K562 (cell line): ENCODE measurements at regions not wholly inside any gene's neighbourhood (a gene's known extent, or its start where the extent isn't known, plus 50 kb on each side); places are given as distances from the start of the nearest gene placed in this dataset.

Experiments
- ATAC-seq: fragments of 200-7000 bp; cut with Tn5 transposase; 3 replicates; pipeline ENCODE4 v1.9.1; 2020; ENCODE audit warnings: moderate library complexity
- BruUV-seq: library from RNA; stranded (reverse); fragments of 400-500 nt; replicated peaks from 2 replicates; lab custom pipeline; 2021; lab: Mats Ljungman, UMichigan
- CTCF ChIA-PET: fragments of 300-600 bp; formaldehyde crosslinking; extraction: SDS; loops from one replicate; lab custom pipeline; 2021; ENCODE audit warnings: low intra/inter-chr PET ratio; lab: Yijun Ruan, JAX
- POLR2A ChIA-PET: fragments of 300-600, 350-650 bp; sonication (Branson Sonifier 250); formaldehyde crosslinking; extraction: SDS; loops from one replicate; lab custom pipeline; 2021; ENCODE audit warnings: antibody characterized with exemption, inconsistent platforms; lab: Yijun Ruan, JAX
- DNase-seq, 4 experiments: peaks; one replicate each; pipeline versions ENCODE4 v3.0.0 to v3.0.0-alpha.2; 2011 to 2018; ENCODE audit warnings: low spot score in 3 of 4, mixed read lengths in 3 of 4; ENCODE audit errors: extremely low read depth in 1 of 4
- FAIRE-seq: peaks from 2 replicates; lab custom pipeline; 2011; peaks lifted over from hg19 to GRCh38; lab: Jason Lieb, UNC
- H2AFZ ChIP-seq: 2 replicates; pipeline ENCODE4 v1.6.0; 2011; ENCODE audit warnings: low read depth, low read length, control low read depth, inconsistent platforms
- H3K27ac ChIP-seq: fragments of 200-600 bp; 3 replicates; pipeline ENCODE4 v1.8.0; 2011; ENCODE audit warnings: low read depth, mild to moderate bottlenecking, control low read depth, inconsistent platforms, low read length, moderate library complexity, mixed read lengths; ENCODE audit errors: extremely low read depth
- H3K27me3 ChIP-seq, 2 experiments: fragments of 300-600 bp in 1 of 2; 2 replicates in 1 of 2; 3 replicates in 1 of 2; pipeline versions ENCODE4 v1.6.0 to v1.8.0; 2011; ENCODE audit warnings: inconsistent platforms in 2 of 2, low read length in 2 of 2, mild to moderate bottlenecking in 1 of 2, mixed read lengths in 1 of 2, moderate library complexity in 1 of 2; ENCODE audit not compliant: control insufficient read depth in 2 of 2, insufficient read depth in 2 of 2
- H3K36me3 ChIP-seq: fragments of 300-600 bp; 3 replicates; pipeline ENCODE4 v1.8.0; 2011; ENCODE audit warnings: mild to moderate bottlenecking, low read length, inconsistent platforms; ENCODE audit not compliant: control insufficient read depth, insufficient read depth
- H3K4me1 ChIP-seq, 2 experiments: fragments of 200-600 bp in 1 of 2; replicated peaks in 1 of 2; 2 replicates in 1 of 2; 3 replicates in 1 of 2; pipeline versions ENCODE4 v1.5.1 to v1.8.0; 2011; ENCODE audit warnings: inconsistent platforms in 2 of 2, low read length in 2 of 2, mild to moderate bottlenecking in 1 of 2, mixed read lengths in 1 of 2, moderate library complexity in 1 of 2; ENCODE audit not compliant: control insufficient read depth in 2 of 2, insufficient read depth in 2 of 2
- H3K4me2 ChIP-seq: 2 replicates; pipeline ENCODE4 v1.6.1; 2011; ENCODE audit warnings: low read length, control low read depth, inconsistent platforms, mixed read lengths; ENCODE audit not compliant: insufficient read depth
- H3K4me3 ChIP-seq: fragments of 200-600 bp; sonication (generic), shearing (Covaris generic); 2 replicates; pipeline ENCODE4 v1.5.1; 2016; ENCODE audit warnings: control low read depth, inconsistent platforms
- H3K79me2 ChIP-seq: fragments of 200-600 bp; 3 replicates; pipeline ENCODE4 v1.8.0; 2011; ENCODE audit warnings: low read length, inconsistent platforms; ENCODE audit not compliant: control insufficient read depth, insufficient read depth
- H3K9ac ChIP-seq, 2 experiments: 2 replicates each; pipeline versions ENCODE4 v1.6.0 to v1.6.1; 2011; ENCODE audit warnings: low read depth in 2 of 2, low read length in 2 of 2, control low read depth in 1 of 2, inconsistent platforms in 1 of 2, mild to moderate bottlenecking in 1 of 2, mixed read lengths in 1 of 2; ENCODE audit not compliant: insufficient read depth in 1 of 2
- H3K9me1 ChIP-seq: one replicate; pipeline ENCODE4 v1.6.0; 2011; ENCODE audit warnings: inconsistent platforms, mild to moderate bottlenecking, low read length, moderate library complexity; ENCODE audit not compliant: control insufficient read depth, insufficient read depth
- H3K9me3 ChIP-seq: replicated peaks from 2 replicates; pipeline ENCODE4 v1.5.1; 2011; ENCODE audit warnings: low read depth, low read length, inconsistent platforms; ENCODE audit not compliant: control insufficient read depth, insufficient read depth
- H4K20me1 ChIP-seq: replicated peaks from 2 replicates; pipeline ENCODE4 v1.6.1; 2011; ENCODE audit warnings: low read length, inconsistent platforms, mixed read lengths; ENCODE audit not compliant: control insufficient read depth, insufficient read depth
- MAFG ChIP-seq: fragments of 450-650 bp; conservative IDR thresholded peaks from 2 replicates; pipeline ENCODE4 v1.6.1; 2016; ENCODE audit warnings: missing genetic modification characterization, missing compliant biosample characterization
- MTA2 ChIP-seq: fragments of 450-650 bp; IDR thresholded peaks from 2 replicates; pipeline ENCODE4 v1.6.1; 2016; ENCODE audit warnings: low read depth
- NFRKB ChIP-seq: fragments of 450-650 bp; IDR thresholded peaks from 2 replicates; pipeline ENCODE4 v1.6.1; 2016; ENCODE audit warnings: low read depth
- PCBP2 ChIP-seq: fragments of 200-400 bp; formaldehyde crosslinking; IDR thresholded peaks from 2 replicates; pipeline ENCODE4 v1.6.1; 2018; ENCODE audit warnings: low read length, low read depth, mild to moderate bottlenecking, moderate library complexity; ENCODE audit not compliant: poor library complexity, severe bottlenecking
- RBM25 ChIP-seq: fragments of 200-400 bp; formaldehyde crosslinking; IDR thresholded peaks from 2 replicates; pipeline ENCODE4 v1.6.1; 2018; ENCODE audit warnings: low read length, low read depth, moderate library complexity; ENCODE audit not compliant: severe bottlenecking
- YY1 ChIP-seq, 3 experiments: IDR thresholded peaks; 2 replicates each; pipeline ENCODE4 v1.6.1; 2011; ENCODE audit warnings: low read length in 2 of 3, mild to moderate bottlenecking in 2 of 3, moderate library complexity in 2 of 3, borderline replicate concordance in 1 of 3, control low read depth in 1 of 3, low read depth in 1 of 3; ENCODE audit not compliant: insufficient read depth in 3 of 3, insufficient replicate concordance in 2 of 3, control insufficient read depth in 1 of 3, insufficient read length in 1 of 3; ENCODE audit errors: extremely low read depth in 1 of 3
- ZBTB8A ChIP-seq: fragments of 450-650 bp; IDR thresholded peaks from 2 replicates; pipeline ENCODE4 v1.6.1; 2018; ENCODE audit warnings: mild to moderate bottlenecking, moderate library complexity; ENCODE audit not compliant: partially characterized antibody
- ZNF699 ChIP-seq: fragments of 250-450 bp; sonication (Bioruptor Pico); IDR thresholded peaks from 2 replicates; pipeline ENCODE4 v1.8.0; 2021; ENCODE audit warnings: mild to moderate bottlenecking, moderate library complexity; ENCODE audit not compliant: insufficient replicate concordance
- WGBS: fragments of 100-300 bp; shearing (Covaris generic); methylation state at CpG from one replicate; pipeline ENCODE4 v1.1.6; 2016; ENCODE audit warnings: low coverage, mixed read lengths; ENCODE audit not compliant: insufficient coverage; ENCODE audit errors: missing lambda C conversion rate; 5-methylcytosine and 5-hydroxymethylcytosine counted together
- in situ Hi-C: fragments of 300-500 bp; cut with MboI; formaldehyde crosslinking; loops from 4 replicates; pipeline ENCODE4 v1.15.0; 2018; ENCODE audit warnings: inconsistent platforms, mixed read lengths
- intact Hi-C: fragments of 100-400 bp; cut with micrococcal nuclease; formaldehyde crosslinking; loops from 2 replicates; pipeline ENCODE4 v1.14.2; 2022
- TF ChIP-seq, protein P1 (sequence below): IDR thresholded peaks from 2 replicates; pipeline ENCODE4 v1.6.1; 2011; ENCODE audit not compliant: insufficient read length; ENCODE audit errors: extremely low read depth
- TF ChIP-seq, protein P2 (sequence below): sonication (generic); formaldehyde crosslinking; IDR thresholded peaks from 2 replicates; pipeline ENCODE4 v1.8.0; 2022; ENCODE audit warnings: mild to moderate bottlenecking, missing genetic modification reagents

DNA sequence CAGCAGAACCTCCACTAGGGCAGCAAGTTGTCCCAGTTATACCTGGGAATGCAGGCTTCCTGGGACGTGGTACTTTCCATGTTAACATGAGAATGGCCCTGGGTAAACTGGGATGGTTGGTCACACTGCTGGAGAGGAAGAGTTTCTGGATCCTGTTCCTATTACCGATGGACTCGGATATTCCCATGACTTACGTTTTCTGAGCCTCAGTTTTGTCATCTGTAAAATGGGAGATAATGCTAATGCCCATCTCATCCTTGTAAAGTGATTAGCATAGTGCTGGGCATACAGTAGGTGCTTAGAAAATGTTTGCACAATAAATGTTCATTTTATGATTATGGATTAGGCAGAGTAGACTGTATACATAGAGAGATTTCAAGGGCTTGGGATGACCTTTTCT, 280.9 kb upstream of the EEF2KMT start:
- FAIRE-seq: no peak
- Histone ChIP-seq H3K4me2 (no peak overlapping the region), H3K9ac (no peak overlapping the region), H3K79me2 (no peaks in the 10 kb centered on the region), H3K36me3 (no peaks in the 10 kb centered on the region), H3K27me3 (peaks cover 3 to 16% of the 10 kb centered on the region in 2 experiments; a peak in 3 of 5 replicates), H3K9me3 (no peaks in the 10 kb centered on the region), H3K4me3 (no peak overlapping the region), H3K4me1 (no peaks in the 10 kb centered on the region), H2AFZ (no peak overlapping the region), H3K9me1 (no peaks in the 10 kb centered on the region), H4K20me1 (no peaks in the 10 kb centered on the region), H3K27ac (no peak overlapping the region)
- DNase-seq: no peak
- ChIA-PET CTCF (no interaction called here), POLR2A (no interaction called here)
- intact Hi-C loops: no loop called here
- in situ Hi-C loops: no loop called here
- ATAC-seq: no peak
- 0% methylated on average over 4 of the region's 4 CpGs for WGBS
- no TSS peak for BruUV-seq
- peak; percentile 78 for TF ChIP-seq RBM25
- TF ChIP-seq MAFG (tag): no peak

DNA sequence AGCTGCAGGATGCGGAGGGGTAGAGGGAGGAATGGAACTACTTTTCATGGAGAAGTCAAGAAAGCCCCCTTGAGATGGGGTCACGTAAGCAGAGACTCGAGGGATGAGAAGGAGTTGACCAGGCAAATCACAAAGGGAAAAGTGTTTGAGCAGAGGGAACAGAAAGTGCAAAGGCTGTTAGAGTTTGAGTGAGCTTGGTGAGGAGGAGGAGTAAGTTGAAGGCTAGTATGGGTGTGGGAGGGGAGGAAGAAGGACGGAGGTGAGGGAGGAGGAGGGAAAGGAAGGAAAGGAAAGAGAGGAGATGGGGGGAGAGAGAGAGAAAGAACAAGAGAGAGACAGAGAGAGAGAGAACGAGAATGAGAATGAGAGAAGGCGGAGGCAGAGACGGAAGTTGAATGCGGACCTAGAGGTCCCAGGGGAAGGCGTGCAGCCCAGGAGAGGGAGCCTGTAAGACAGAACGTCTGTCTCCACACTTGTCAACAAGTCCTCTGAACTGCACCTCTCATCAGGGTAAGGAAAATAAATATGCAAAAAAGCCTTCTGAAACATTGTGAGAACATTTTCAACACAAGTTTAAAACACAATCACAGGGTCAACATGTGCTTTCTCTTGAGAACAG, 279.8 kb upstream of the EEF2KMT start:
- POLR2A ChIA-PET: interaction anchor here (0.6 kb wide), 1 partner anchor 58 kb away, joined by 3 read pairs; no protein-coding TSS in a partner anchor
- WGBS: 1% methylated on average over 10 of the region's 10 CpGs
- no peak for FAIRE-seq
- Histone ChIP-seq H3K79me2 (no peaks in the 10 kb centered on the region), H4K20me1 (no peaks in the 10 kb centered on the region), H2AFZ (no peak overlapping the region), H3K27ac (no peak overlapping the region), H3K36me3 (no peaks in the 10 kb centered on the region), H3K27me3 (peaks cover 7 to 16% of the 10 kb centered on the region in 2 experiments; a peak in 3 of 5 replicates), H3K4me2 (no peak overlapping the region), H3K4me3 (no peak overlapping the region), H3K9me1 (no peaks in the 10 kb centered on the region), H3K4me1 (no peaks in the 10 kb centered on the region), H3K9me3 (no peaks in the 10 kb centered on the region), H3K9ac (no peak overlapping the region)
- ATAC-seq: no peak
- intact Hi-C loops: no loop called here
- no TSS peak for BruUV-seq
- in situ Hi-C loops: no loop called here
- DNase-seq: no peak
- CTCF ChIA-PET: no interaction called here
- TF ChIP-seq PCBP2 (no peak), NFRKB (no peak), ZBTB8A (no peak), YY1 (IDR thresholded peaks at IDR 0.05; ENCODE audit: borderline replicate concordance in 1 of 3, control insufficient read depth in 1 of 3, extremely low read depth in 1 of 3, insufficient read depth in 3 of 3, insufficient read length in 1 of 3, insufficient replicate concordance in 2 of 3, low read depth in 1 of 3, low read length in 2 of 3) (no peak), ZNF699 (CRISPR knock-in tag) (no peak), MTA2 (no peak)
- TF ChIP-seq, protein P1, sequence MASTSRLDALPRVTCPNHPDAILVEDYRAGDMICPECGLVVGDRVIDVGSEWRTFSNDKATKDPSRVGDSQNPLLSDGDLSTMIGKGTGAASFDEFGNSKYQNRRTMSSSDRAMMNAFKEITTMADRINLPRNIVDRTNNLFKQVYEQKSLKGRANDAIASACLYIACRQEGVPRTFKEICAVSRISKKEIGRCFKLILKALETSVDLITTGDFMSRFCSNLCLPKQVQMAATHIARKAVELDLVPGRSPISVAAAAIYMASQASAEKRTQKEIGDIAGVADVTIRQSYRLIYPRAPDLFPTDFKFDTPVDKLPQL: no peak
- TF ChIP-seq, protein P2, sequence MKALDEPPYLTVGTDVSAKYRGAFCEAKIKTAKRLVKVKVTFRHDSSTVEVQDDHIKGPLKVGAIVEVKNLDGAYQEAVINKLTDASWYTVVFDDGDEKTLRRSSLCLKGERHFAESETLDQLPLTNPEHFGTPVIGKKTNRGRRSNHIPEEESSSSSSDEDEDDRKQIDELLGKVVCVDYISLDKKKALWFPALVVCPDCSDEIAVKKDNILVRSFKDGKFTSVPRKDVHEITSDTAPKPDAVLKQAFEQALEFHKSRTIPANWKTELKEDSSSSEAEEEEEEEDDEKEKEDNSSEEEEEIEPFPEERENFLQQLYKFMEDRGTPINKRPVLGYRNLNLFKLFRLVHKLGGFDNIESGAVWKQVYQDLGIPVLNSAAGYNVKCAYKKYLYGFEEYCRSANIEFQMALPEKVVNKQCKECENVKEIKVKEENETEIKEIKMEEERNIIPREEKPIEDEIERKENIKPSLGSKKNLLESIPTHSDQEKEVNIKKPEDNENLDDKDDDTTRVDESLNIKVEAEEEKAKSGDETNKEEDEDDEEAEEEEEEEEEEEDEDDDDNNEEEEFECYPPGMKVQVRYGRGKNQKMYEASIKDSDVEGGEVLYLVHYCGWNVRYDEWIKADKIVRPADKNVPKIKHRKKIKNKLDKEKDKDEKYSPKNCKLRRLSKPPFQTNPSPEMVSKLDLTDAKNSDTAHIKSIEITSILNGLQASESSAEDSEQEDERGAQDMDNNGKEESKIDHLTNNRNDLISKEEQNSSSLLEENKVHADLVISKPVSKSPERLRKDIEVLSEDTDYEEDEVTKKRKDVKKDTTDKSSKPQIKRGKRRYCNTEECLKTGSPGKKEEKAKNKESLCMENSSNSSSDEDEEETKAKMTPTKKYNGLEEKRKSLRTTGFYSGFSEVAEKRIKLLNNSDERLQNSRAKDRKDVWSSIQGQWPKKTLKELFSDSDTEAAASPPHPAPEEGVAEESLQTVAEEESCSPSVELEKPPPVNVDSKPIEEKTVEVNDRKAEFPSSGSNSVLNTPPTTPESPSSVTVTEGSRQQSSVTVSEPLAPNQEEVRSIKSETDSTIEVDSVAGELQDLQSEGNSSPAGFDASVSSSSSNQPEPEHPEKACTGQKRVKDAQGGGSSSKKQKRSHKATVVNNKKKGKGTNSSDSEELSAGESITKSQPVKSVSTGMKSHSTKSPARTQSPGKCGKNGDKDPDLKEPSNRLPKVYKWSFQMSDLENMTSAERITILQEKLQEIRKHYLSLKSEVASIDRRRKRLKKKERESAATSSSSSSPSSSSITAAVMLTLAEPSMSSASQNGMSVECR (CRISPR knock-in tag): no peak
